BLaER1 treated with 17β-estradiol and CSF1 and Interleukin-3, amounts not matched to agents 10 nM and 100 nM (cell line): ENCODE measurements at regions not wholly inside any gene's neighbourhood (a gene's known extent, or its start where the extent isn't known, plus 50 kb on each side); places are given as distances from the start of the nearest gene placed in this dataset.
"Not testable (repeated sequence)": the region's sequence is repeated elsewhere in the genome, so short reads cannot be mapped to it uniquely, and the experiment has no call there.

ENCODE experiments used
- H3K27ac ChIP-seq, 11 experiments: shearing (Covaris generic); formaldehyde crosslinking; 2 replicates each; pipeline ENCODE4 v1.8.1; 2022
- H3K27me3 ChIP-seq, 11 experiments: shearing (Covaris generic); formaldehyde crosslinking; 2 replicates each; pipeline ENCODE4 v1.8.1; 2022
- H3K36me3 ChIP-seq, 11 experiments: shearing (Covaris generic); formaldehyde crosslinking; 2 replicates each; pipeline ENCODE4 v1.8.1; 2022
- H3K4me1 ChIP-seq, 10 experiments: shearing (Covaris generic); formaldehyde crosslinking; 2 replicates each; pipeline ENCODE4 v1.8.1; 2022
- H3K4me2 ChIP-seq, 11 experiments: shearing (Covaris generic); formaldehyde crosslinking; 2 replicates each; pipeline ENCODE4 v1.8.1; 2022
- H3K4me3 ChIP-seq, 10 experiments: shearing (Covaris generic); formaldehyde crosslinking; 2 replicates each; pipeline ENCODE4 v1.8.1; 2022
- H3K9ac ChIP-seq, 11 experiments: shearing (Covaris generic); formaldehyde crosslinking; 2 replicates each; pipeline ENCODE4 v1.8.1; 2022
- H3K9me3 ChIP-seq, 11 experiments: shearing (Covaris generic); formaldehyde crosslinking; replicated peaks in 1 of 11; 2 replicates each; pipeline ENCODE4 v1.8.1; 2022
- H4K20me1 ChIP-seq, 11 experiments: shearing (Covaris generic); formaldehyde crosslinking; 2 replicates each; pipeline ENCODE4 v1.8.1; 2022
- Cebpa-rat ChIP-seq, 11 experiments: shearing (Covaris generic); IDR thresholded peaks; 2 replicates each; pipeline ENCODE4 v1.8.1; 2022

GRCh38 chr9:36479101-36479500, 79.0 kb upstream of the RNF38 start:
- Histone ChIP-seq H3K27ac (peak overlapping the region in 1 of 11 experiments; percentile 15; a peak in 1 of 22 replicates), H3K27me3 (no peaks in the 10 kb centered on the region)

GRCh38 chr9:36471359-36471758, 71.3 kb upstream of the RNF38 start:
- peak overlapping the region in 2 of 10 experiments; percentile 54 to 57; a peak in 5 of 20 replicates for H3K4me3 ChIP-seq
- no peak for TF ChIP-seq Cebpa-rat (IDR thresholded peaks at IDR 0.05)
- peak overlapping the region; percentile 45 to 79 (median 67); a peak in 20 of 22 replicates for H3K27ac ChIP-seq
- H3K9me3 ChIP-seq, result no peaks in the 10 kb centered on the region
- peak overlapping the region; percentile 82 to 97 (median 90) for H3K4me2 ChIP-seq
- H3K9ac ChIP-seq, result peak overlapping the region in 5 of 11 experiments; percentile 3 to 73 (median 65); a peak in 8 of 22 replicates
- H4K20me1 ChIP-seq, result peaks cover 26 to 69% (median 49%) of the 10 kb centered on the region in 11 experiments; a peak in 18 of 22 replicates
- H3K36me3 ChIP-seq, result peaks cover 0 to 19% (median 12%) of the 10 kb centered on the region in 11 experiments; a peak in 12 of 22 replicates
- no peaks in the 10 kb centered on the region for H3K27me3 ChIP-seq
- H3K4me1 ChIP-seq, result peaks cover 20 to 33% (median 23%) of the 10 kb centered on the region in 10 experiments

More at GRCh38 chr9:36479101-36479500, 79.0 kb upstream of the RNF38 start:
- H3K9me3 ChIP-seq, result no peaks in the 10 kb centered on the region
- H3K36me3 ChIP-seq, result peaks cover 0 to 38% (median 14%) of the 10 kb centered on the region in 11 experiments; a peak in 14 of 22 replicates
- no peak overlapping the region for H3K9ac ChIP-seq
- H4K20me1 ChIP-seq, result peaks cover 57 to 99% (median 79%) of the 10 kb centered on the region in 11 experiments
- TF ChIP-seq Cebpa-rat (IDR thresholded peaks at IDR 0.05), result no peak
- peaks cover 17 to 58% (median 38%) of the 10 kb centered on the region in 10 experiments for H3K4me1 ChIP-seq
- H3K4me2 ChIP-seq, result peak overlapping the region in 10 of 11 experiments; percentile 7 to 79 (median 36); a peak in 14 of 22 replicates
- no peak overlapping the region for H3K4me3 ChIP-seq

- TF ChIP-seq Cebpa-rat (IDR thresholded peaks at IDR 0.05), result no peak
- Histone ChIP-seq H4K20me1 (peaks cover 23 to 65% (median 45%) of the 10 kb centered on the region in 11 experiments; a peak in 18 of 22 replicates), H3K27ac (peak overlapping the region; percentile 45 to 79 (median 67); a peak in 21 of 22 replicates), H3K9me3 (no peaks in the 10 kb centered on the region), H3K9ac (peak overlapping the region; percentile 46 to 74 (median 68); a peak in 21 of 22 replicates), H3K36me3 (peaks cover 0 to 15% (median 8%) of the 10 kb centered on the region in 11 experiments; a peak in 9 of 22 replicates), H3K4me2 (peak overlapping the region; percentile 82 to 97 (median 90)), H3K4me3 (peak overlapping the region; percentile 33 to 59 (median 50); a peak in 18 of 20 replicates), H3K4me1 (peaks cover 20 to 33% (median 23%) of the 10 kb centered on the region in 10 experiments), H3K27me3 (no peaks in the 10 kb centered on the region)
Measured at GRCh38 chr9:36470643-36471290, 70.7 kb upstream of the RNF38 start.

- peaks cover 18 to 34% (median 25%) of the 10 kb centered on the region in 10 experiments for H3K4me1 ChIP-seq
- H3K4me3 ChIP-seq, result no peak overlapping the region
- no peak overlapping the region for H3K27ac ChIP-seq
- no peaks in the 10 kb centered on the region for H3K9me3 ChIP-seq
- no peaks in the 10 kb centered on the region for H3K27me3 ChIP-seq
- peaks cover 13 to 80% (median 62%) of the 10 kb centered on the region in 11 experiments; a peak in 21 of 22 replicates for H4K20me1 ChIP-seq
- no peak overlapping the region for H3K9ac ChIP-seq
- H3K36me3 ChIP-seq, result peaks cover 5 to 20% (median 11%) of the 10 kb centered on the region in 11 experiments; a peak in 14 of 22 replicates
- H3K4me2 ChIP-seq, result no peak overlapping the region
- TF ChIP-seq Cebpa-rat (IDR thresholded peaks at IDR 0.05), result no peak
Measured at GRCh38 chr9:36463467-36463866, 63.4 kb upstream of the RNF38 start.

- no peak for TF ChIP-seq Cebpa-rat (IDR thresholded peaks at IDR 0.05)
- peaks cover 0 to 10% (median 0%) of the 10 kb centered on the region in 11 experiments; a peak in 4 of 22 replicates for H3K9me3 ChIP-seq
- H3K27me3 ChIP-seq, result no peaks in the 10 kb centered on the region
- no peak overlapping the region for H3K4me2 ChIP-seq
- peaks cover under 1 to 83% (median 72%) of the 10 kb centered on the region in 11 experiments; a peak in 21 of 22 replicates for H4K20me1 ChIP-seq
- H3K36me3 ChIP-seq, result peaks cover 11 to 28% (median 15%) of the 10 kb centered on the region in 11 experiments; a peak in 16 of 22 replicates
- H3K9ac ChIP-seq, result no peak overlapping the region
- no peak overlapping the region for H3K27ac ChIP-seq
- no peak overlapping the region for H3K4me3 ChIP-seq
- peaks cover 29 to 46% (median 35%) of the 10 kb centered on the region in 10 experiments for H3K4me1 ChIP-seq
Measured at GRCh38 chr9:36462245-36462644, 62.2 kb upstream of the RNF38 start.

- TF ChIP-seq Cebpa-rat (IDR thresholded peaks at IDR 0.05), result no peak
Measured at GRCh38 chr9:36461323-36461722, 61.3 kb upstream of the RNF38 start.

GRCh38 chr9:36458430-36458915, 58.4 kb upstream of the RNF38 start:
- H3K9me3 ChIP-seq, H3K27me3 ChIP-seq: not testable (repeated sequence)
- peak in 5 of 11 experiments; percentile 14 to 47 (median 19); a peak in 3 of 22 replicates for TF ChIP-seq Cebpa-rat (IDR thresholded peaks at IDR 0.05)
- H4K20me1 ChIP-seq, result peaks cover 4 to 100% (median 96%) of the 10 kb centered on the region in 11 experiments; a peak in 21 of 22 replicates
- peak overlapping the region; percentile 61 to 91 (median 77) for H3K4me2 ChIP-seq
- H3K27ac ChIP-seq, result peak overlapping the region; percentile 15 to 68 (median 54); a peak in 20 of 22 replicates
- H3K4me1 ChIP-seq, result peaks cover 29 to 50% (median 40%) of the 10 kb centered on the region in 10 experiments
- peak overlapping the region in 6 of 10 experiments; percentile 7 to 42 (median 14); a peak in 6 of 20 replicates for H3K4me3 ChIP-seq
- H3K9ac ChIP-seq, result peak overlapping the region in 8 of 11 experiments; percentile 14 to 60 (median 32); a peak in 8 of 22 replicates
- H3K36me3 ChIP-seq, result peaks cover 11 to 45% (median 29%) of the 10 kb centered on the region in 11 experiments; a peak in 19 of 22 replicates

More at GRCh38 chr9:36461323-36461722, 61.3 kb upstream of the RNF38 start:
- peak overlapping the region in 1 of 11 experiments; percentile 20; a peak in 1 of 22 replicates for H3K27ac ChIP-seq
- no peak overlapping the region for H3K9ac ChIP-seq
- no peak overlapping the region for H3K4me3 ChIP-seq
- H4K20me1 ChIP-seq, result peaks cover 0 to 92% (median 79%) of the 10 kb centered on the region in 11 experiments; a peak in 20 of 22 replicates
- H3K4me1 ChIP-seq, result peaks cover 29 to 50% (median 40%) of the 10 kb centered on the region in 10 experiments
- no peaks in the 10 kb centered on the region for H3K27me3 ChIP-seq
- H3K9me3 ChIP-seq, result peaks cover 0 to 10% (median 0%) of the 10 kb centered on the region in 11 experiments; a peak in 4 of 22 replicates
- no peak overlapping the region for H3K4me2 ChIP-seq
- H3K36me3 ChIP-seq, result peaks cover 11 to 29% (median 16%) of the 10 kb centered on the region in 11 experiments; a peak in 16 of 22 replicates

GRCh38 chr9:36457836-36458429, 57.9 kb upstream of the RNF38 start:
- Histone ChIP-seq H3K27me3 (no peaks in the 10 kb centered on the region), H3K27ac (peak overlapping the region; percentile 15 to 68 (median 54); a peak in 20 of 22 replicates), H3K4me2 (peak overlapping the region; percentile 61 to 91 (median 77)), H3K4me3 (peak overlapping the region in 6 of 10 experiments; percentile 7 to 42 (median 14); a peak in 5 of 20 replicates), H4K20me1 (peaks cover 9 to 100% (median 96%) of the 10 kb centered on the region in 11 experiments; a peak in 21 of 22 replicates), H3K36me3 (peaks cover 7 to 42% (median 27%) of the 10 kb centered on the region in 11 experiments; a peak in 19 of 22 replicates), H3K9ac (peak overlapping the region in 8 of 11 experiments; percentile 14 to 60 (median 32); a peak in 7 of 22 replicates), H3K4me1 (peaks cover 29 to 50% (median 40%) of the 10 kb centered on the region in 10 experiments), H3K9me3 (peaks cover 0 to 10% (median 0%) of the 10 kb centered on the region in 11 experiments; a peak in 4 of 22 replicates)
- TF ChIP-seq Cebpa-rat (IDR thresholded peaks at IDR 0.05), result no peak
